HUDEP-2 (cell line): ENCODE measurements at regions not wholly inside any gene's neighbourhood (a gene's known extent, or its start where the extent isn't known, plus 50 kb on each side); places are given as distances from the start of the nearest gene placed in this dataset.
A peak's percentile ranks its signal among the peaks of the same experiment; 100 is the strongest.

Source experiments
- DNase-seq, 76 experiments: peaks; one replicate each; lab custom pipeline; 2025; ENCODE audit not compliant: unreplicated experiment in 76 of 76; lab: John Stamatoyannopoulos, UW

GRCh38 chr4:124509151-124509550, 203.4 kb downstream of the ANKRD50 start:
- no peak for DNase-seq

GRCh38 chr4:124514588-124514987, 197.9 kb downstream of the ANKRD50 start:
- no peak for DNase-seq

- DNase-seq = no peak
Observed at GRCh38 chr4:124515591-124515990, 196.9 kb downstream of the ANKRD50 start.

- no peak for DNase-seq
Observed at GRCh38 chr4:124519196-124519595, 193.3 kb downstream of the ANKRD50 start.

- DNase-seq = no peak
Observed at GRCh38 chr4:124523816-124524215, 188.7 kb downstream of the ANKRD50 start.

- no peak for DNase-seq
Observed at GRCh38 chr4:124525524-124525923, 187.0 kb downstream of the ANKRD50 start.

GRCh38 chr4:124526331-124526730, 186.2 kb downstream of the ANKRD50 start:
- no peak for DNase-seq

- no peak for DNase-seq
Observed at GRCh38 chr4:124526769-124527168, 185.8 kb downstream of the ANKRD50 start.

GRCh38 chr4:124527364-124527763, 185.2 kb downstream of the ANKRD50 start:
- DNase-seq = no peak

GRCh38 chr4:124529131-124529530, 183.4 kb downstream of the ANKRD50 start:
- no peak for DNase-seq

- DNase-seq = no peak
Observed at GRCh38 chr4:124530464-124531077, 182.0 kb downstream of the ANKRD50 start.

GRCh38 chr4:124534131-124534530, 178.4 kb downstream of the ANKRD50 start:
- DNase-seq = no peak

- no peak for DNase-seq
Observed at GRCh38 chr4:124535003-124535402, 177.5 kb downstream of the ANKRD50 start.

- no peak for DNase-seq
Observed at GRCh38 chr4:124536946-124537345, 175.6 kb downstream of the ANKRD50 start.

- no peak for DNase-seq
Observed at GRCh38 chr4:124537971-124538370, 174.6 kb downstream of the ANKRD50 start.

- DNase-seq = no peak
Observed at GRCh38 chr4:124540014-124540413, 172.5 kb downstream of the ANKRD50 start.

GRCh38 chr4:124541652-124542420, 170.7 kb downstream of the ANKRD50 start:
- no peak for DNase-seq

GRCh38 chr4:124555959-124556358, 156.6 kb downstream of the ANKRD50 start:
- DNase-seq = no peak

- DNase-seq = no peak
Observed at GRCh38 chr4:124564121-124564520, 148.4 kb downstream of the ANKRD50 start.

GRCh38 chr4:124565371-124565770, 147.2 kb downstream of the ANKRD50 start:
- DNase-seq = no peak

GRCh38 chr4:124566030-124566429, 146.5 kb downstream of the ANKRD50 start:
- no peak for DNase-seq

GRCh38 chr4:124573056-124573455, 139.5 kb downstream of the ANKRD50 start:
- peak in 48 of 76 experiments; percentile 0 to 75 (median 30) for DNase-seq
